Lung (tissue), 11 donors: ENCODE measurements at regions not wholly inside any gene's neighbourhood (a gene's known extent, or its start where the extent isn't known, plus 50 kb on each side); places are given as distances from the start of the nearest gene placed in this dataset.

Experiments used
- ATAC-seq: fragments of 200-7000 bp; cut with Tn5 transposase; one replicate; pipeline ENCODE4 v1.9.1; 2020; ENCODE audit warnings: moderate number of reproducible peaks; ENCODE audit not compliant: insufficient read depth, low FRiP score
- DNase-seq, 3 donors: peaks; one replicate each; pipeline ENCODE4 v3.0.0-alpha.2; 2013 to 2017
- H3K27ac ChIP-seq, 2 donors: one replicate each; pipeline ENCODE4 v1.5.1; 2013; ENCODE audit warnings: mild to moderate bottlenecking in 2 of 2, moderate library complexity in 2 of 2, control low read depth in 1 of 2, inconsistent platforms in 1 of 2, low read depth in 1 of 2, low read length in 1 of 2
- H3K27me3 ChIP-seq, 3 donors: one replicate each; pipeline ENCODE4 v1.5.1; 2013; ENCODE audit warnings: low read length in 2 of 3; ENCODE audit not compliant: control insufficient read depth in 3 of 3, insufficient read depth in 3 of 3
- H3K36me3 ChIP-seq, 4 donors: one replicate each; pipeline ENCODE4 v1.5.1; 2013; ENCODE audit warnings: low read length in 4 of 4, mild to moderate bottlenecking in 1 of 4, moderate library complexity in 1 of 4; ENCODE audit not compliant: control insufficient read depth in 4 of 4, insufficient read depth in 4 of 4
- H3K4me1 ChIP-seq, 5 donors: one replicate each; pipeline ENCODE4 v1.5.1; 2013; ENCODE audit warnings: low read length in 5 of 5, mild to moderate bottlenecking in 2 of 5, moderate library complexity in 1 of 5; ENCODE audit not compliant: control insufficient read depth in 5 of 5, insufficient read depth in 5 of 5
- H3K4me3 ChIP-seq: one replicate; pipeline ENCODE4 v1.5.1; 2013; ENCODE audit warnings: mild to moderate bottlenecking, control low read depth, moderate library complexity
- H3K9ac ChIP-seq, 2 donors: one replicate each; pipeline ENCODE4 v1.5.1; 2013; ENCODE audit warnings: low read length in 2 of 2, control low read depth in 1 of 2; ENCODE audit not compliant: insufficient read depth in 1 of 2
- H3K9me3 ChIP-seq, 4 donors: one replicate each; pipeline ENCODE4 v1.5.1; 2013; ENCODE audit warnings: low read length in 3 of 4, mild to moderate bottlenecking in 1 of 4, moderate library complexity in 1 of 4; ENCODE audit not compliant: control insufficient read depth in 4 of 4, insufficient read depth in 3 of 4
- CTCF ChIP-seq: IDR thresholded peaks from 2 replicates; pipeline ENCODE4 v1.5.1; 2012; ENCODE audit warnings: mild to moderate bottlenecking; ENCODE audit errors: control extremely low read depth, extremely low read depth
- WGBS, 2 donors: extraction: QIAGEN DNeasy Blood & Tissue Kit; methylation state at CpG; one replicate each; pipeline ENCODE4 v1.1.7; 2013; 5-methylcytosine and 5-hydroxymethylcytosine counted together
- donor health status: control.
- donor health status: control.
- donor health status: Bipolar disorder and iron deficiency.
- donor health status: healthy.
- donor health status: DM: yes; HTN: yes; CAD: no.

GRCh38 chr1:223016890-223017289, 126.2 kb downstream of the TLR5 start:
- H3K9ac ChIP-seq: no peak overlapping the region
- H3K4me1 ChIP-seq: peaks cover 0 to 12% (median 5%) of the 10 kb centered on the region in 5 donors
- peak overlapping the region; percentile 26 to 79 for H3K27ac ChIP-seq
- DNase-seq (no peak), ATAC-seq (no peak)
- 85 to 92% methylated on average over 6 of the region's 6 CpGs for WGBS, 2 donors
- no peaks in the 10 kb centered on the region for H3K36me3 ChIP-seq
- no peak overlapping the region for H3K4me3 ChIP-seq
- no peak for TF ChIP-seq CTCF
- no peaks in the 10 kb centered on the region for H3K9me3 ChIP-seq
- H3K27me3 ChIP-seq: no peaks in the 10 kb centered on the region

DNA sequence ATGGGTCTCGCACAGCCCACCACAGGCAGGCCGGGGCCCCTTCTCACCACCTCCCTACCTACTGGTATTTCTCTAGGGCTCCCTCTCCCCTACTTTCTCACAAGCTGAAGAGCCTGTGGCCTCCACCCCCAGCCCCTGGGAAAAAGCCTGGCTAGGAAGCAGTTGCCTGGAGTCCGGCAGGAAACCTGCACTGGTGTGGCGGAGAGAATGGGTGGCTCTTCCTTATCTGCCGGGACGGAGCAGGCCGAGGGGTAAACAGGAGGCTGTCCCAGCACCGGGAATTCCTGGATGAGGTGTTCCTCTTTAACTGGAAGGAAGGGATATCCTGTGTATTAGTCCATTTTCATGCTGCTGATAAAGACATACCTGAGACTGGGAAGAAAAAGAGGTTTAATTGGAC, 125.8 kb downstream of the TLR5 start:
- Histone ChIP-seq H3K9me3 (no peaks in the 10 kb centered on the region), H3K4me1 (peaks cover 0 to 16% (median 7%) of the 10 kb centered on the region in 5 donors), H3K36me3 (no peaks in the 10 kb centered on the region), H3K4me3 (no peak overlapping the region), H3K9ac (no peak overlapping the region), H3K27ac (peak overlapping the region; percentile 26 to 79), H3K27me3 (no peaks in the 10 kb centered on the region)
- DNase-seq: no peak
- ATAC-seq: no peak
- WGBS, 2 donors: 76 to 81% methylated on average over 8 of the region's 8 CpGs
- TF ChIP-seq CTCF: no peak

DNA sequence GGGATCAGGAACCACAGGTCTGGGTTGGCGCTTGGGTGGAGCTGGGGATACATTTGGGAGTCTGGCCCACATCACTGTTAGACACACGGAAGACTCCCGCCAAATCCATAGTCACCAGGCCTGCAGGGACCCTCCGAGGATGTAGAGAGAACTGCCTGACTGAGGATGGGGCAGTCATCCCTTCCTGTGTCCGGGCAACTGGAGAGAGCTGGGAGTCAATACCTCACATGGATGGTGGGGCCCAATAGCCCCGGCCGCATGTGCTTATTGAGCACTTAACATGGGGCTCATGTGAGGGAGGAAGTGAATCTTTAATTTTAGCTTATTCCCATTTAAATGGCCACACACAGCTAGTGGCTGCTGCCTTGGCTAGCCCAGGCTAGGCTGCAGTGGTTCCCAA, 124.5 kb downstream of the TLR5 start:
- Histone ChIP-seq H3K27me3 (no peaks in the 10 kb centered on the region), H3K4me3 (no peak overlapping the region), H3K9ac (no peak overlapping the region), H3K4me1 (peaks cover 0 to 24% (median 17%) of the 10 kb centered on the region in 5 donors), H3K36me3 (no peaks in the 10 kb centered on the region), H3K27ac (no peak overlapping the region), H3K9me3 (no peaks in the 10 kb centered on the region)
- ATAC-seq (no peak), DNase-seq (no peak)
- WGBS, 2 donors: 93 to 99% methylated on average over 7 of the region's 7 CpGs
- TF ChIP-seq CTCF: no peak

GRCh38 chr1:223019256-223019655, 123.8 kb downstream of the TLR5 start:
- DNase-seq: no peak
- H3K4me1 ChIP-seq: peaks cover 0 to 29% (median 17%) of the 10 kb centered on the region in 5 donors
- H3K9ac ChIP-seq: no peak overlapping the region
- no peaks in the 10 kb centered on the region for H3K9me3 ChIP-seq
- no peak overlapping the region for H3K27ac ChIP-seq
- no peaks in the 10 kb centered on the region for H3K27me3 ChIP-seq
- ATAC-seq: no peak
- TF ChIP-seq CTCF: no peak
- no peaks in the 10 kb centered on the region for H3K36me3 ChIP-seq
- no peak overlapping the region for H3K4me3 ChIP-seq
